HCT116 (cell line): ENCODE measurements at regions not wholly inside any gene's neighbourhood (a gene's known extent, or its start where the extent isn't known, plus 50 kb on each side); places are given as distances from the start of the nearest gene placed in this dataset.

Experiments used
- ATAC-seq: fragments of 200-7000 bp; cut with Tn5 transposase; 2 replicates; pipeline ENCODE4 v1.9.1; 2020; ENCODE audit warnings: mild to moderate bottlenecking, moderate library complexity
- BruUV-seq: library from RNA; stranded (reverse); fragments of 400-500 nt; replicated peaks from 2 replicates; lab custom pipeline; 2021; lab: Mats Ljungman, UMichigan
- CTCF ChIA-PET: fragments of 300-600 bp; sonication (Branson Sonifier 250); formaldehyde crosslinking; loops from one replicate; lab custom pipeline; 2021; ENCODE audit warnings: antibody characterized with exemption; lab: Charles Lee
- POLR2A ChIA-PET: fragments of 300-600, 350-600 bp; sonication (Branson Sonifier 250); formaldehyde crosslinking; loops from one replicate; lab custom pipeline; 2021; ENCODE audit warnings: antibody characterized with exemption; lab: Charles Lee
- RAD21 ChIA-PET, 2 experiments: fragments of 300-600 bp; sonication (Branson Sonifier 250); formaldehyde crosslinking; loops; one replicate each; lab custom pipeline; 2023; ENCODE audit warnings: low total read pairs in 2 of 2; ENCODE audit not compliant: uncharacterized antibody in 2 of 2, unreplicated experiment in 2 of 2, low non-redundant PET in 1 of 2; lab: Charles Lee
- DNase-seq: peaks from one replicate; pipeline ENCODE4 v3.0.0-alpha.2; 2010; ENCODE audit warnings: low read depth, low spot score
- H2AFZ ChIP-seq: fragments of 200-600 bp; shearing (Covaris generic), sonication (generic); 2 replicates; pipeline ENCODE4 v1.6.1; 2017; ENCODE audit warnings: low read depth, mixed run types, mixed read lengths, antibody characterized with exemption, low read length; ENCODE audit not compliant: poor library complexity, severe bottlenecking
- H3K27ac ChIP-seq: 2 replicates; pipeline ENCODE4 v1.5.1; 2012; ENCODE audit warnings: low read depth, low read length
- H3K27me3 ChIP-seq: fragments of 200-600 bp; sonication (generic); 2 replicates; pipeline ENCODE4 v1.6.1; 2016; ENCODE audit warnings: mixed run types, low read length, mixed read lengths; ENCODE audit not compliant: insufficient read depth
- H3K36me3 ChIP-seq, 2 experiments: fragments of 200-500 bp in 1 of 2; fragments of 200-600 bp in 1 of 2; sonication (Bioruptor generic) in 1 of 2; sonication (generic) in 1 of 2; 2 replicates each; pipeline versions ENCODE4 v1.5.1 to v1.6.1; 2014 to 2016; ENCODE audit warnings: low read length in 2 of 2, inconsistent platforms in 1 of 2, mixed read lengths in 1 of 2, mixed run types in 1 of 2; ENCODE audit not compliant: insufficient read depth in 2 of 2, control insufficient read depth in 1 of 2
- H3K4me1 ChIP-seq, 2 experiments: fragments of 200-600 bp in 1 of 2; sonication (generic) in 1 of 2; 2 replicates each; pipeline versions ENCODE4 v1.5.1 to v1.6.1; 2012 to 2017; ENCODE audit warnings: low read length in 2 of 2, inconsistent platforms in 1 of 2, mild to moderate bottlenecking in 1 of 2, mixed read lengths in 1 of 2, mixed run types in 1 of 2, moderate library complexity in 1 of 2; ENCODE audit not compliant: insufficient read depth in 2 of 2, control insufficient read depth in 1 of 2
- H3K4me2 ChIP-seq: fragments of 200-600 bp; sonication (generic); 2 replicates; pipeline ENCODE4 v1.6.1; 2017; ENCODE audit warnings: mixed run types, low read length, mixed read lengths
- H3K4me3 ChIP-seq, 2 experiments: fragments of 200-600 bp in 1 of 2; sonication (generic) in 1 of 2; replicated peaks in 1 of 2; 2 replicates each; pipeline ENCODE4 v1.5.1; 2011 to 2016; ENCODE audit warnings: low read length in 2 of 2, control low read depth in 1 of 2, low read depth in 1 of 2, mild to moderate bottlenecking in 1 of 2, mixed read lengths in 1 of 2, mixed run types in 1 of 2
- H3K79me2 ChIP-seq: fragments of 200-600 bp; sonication (generic); 2 replicates; pipeline ENCODE4 v1.6.1; 2017; ENCODE audit warnings: mild to moderate bottlenecking, mixed run types, low read length, moderate library complexity, mixed read lengths; ENCODE audit not compliant: insufficient read depth
- H3K9ac ChIP-seq: fragments of 200-600 bp; sonication (generic); 2 replicates; pipeline ENCODE4 v1.6.1; 2016; ENCODE audit warnings: low read length, mixed read lengths
- H3K9me2 ChIP-seq: fragments of 200-600 bp; sonication (generic), shearing (Covaris generic); 2 replicates; pipeline ENCODE4 v1.6.1; 2017; ENCODE audit warnings: mixed run types, mild to moderate bottlenecking, moderate library complexity; ENCODE audit not compliant: insufficient read depth
- H3K9me3 ChIP-seq, 2 experiments: fragments of 200-500 bp in 1 of 2; fragments of 200-600 bp in 1 of 2; sonication (Bioruptor generic) in 1 of 2; sonication (generic) in 1 of 2; 2 replicates each; pipeline ENCODE4 v1.6.1; 2014 to 2017; ENCODE audit warnings: low read length in 2 of 2, mixed read lengths in 2 of 2, inconsistent platforms in 1 of 2, low read depth in 1 of 2, mild to moderate bottlenecking in 1 of 2, mixed run types in 1 of 2, moderate library complexity in 1 of 2; ENCODE audit not compliant: control insufficient read depth in 1 of 2, insufficient read depth in 1 of 2
- H4K20me1 ChIP-seq: fragments of 200-600 bp; sonication (generic), shearing (Covaris generic); 2 replicates; pipeline ENCODE4 v1.6.1; 2017; ENCODE audit warnings: mixed run types, mild to moderate bottlenecking, moderate library complexity; ENCODE audit not compliant: insufficient read depth
- CBX3 ChIP-seq: IDR thresholded peaks from 2 replicates; pipeline ENCODE4 v1.6.1; 2012; ENCODE audit warnings: low read depth
- CEBPB ChIP-seq: IDR thresholded peaks from 2 replicates; pipeline ENCODE4 v1.6.1; 2012; ENCODE audit warnings: low read depth
- EGR1 ChIP-seq: IDR thresholded peaks from 2 replicates; pipeline ENCODE4 v1.6.1; 2012; ENCODE audit warnings: low read depth
- ELF1 ChIP-seq: IDR thresholded peaks from 2 replicates; pipeline ENCODE4 v1.6.1; 2012; ENCODE audit warnings: low read depth, borderline replicate concordance
- EZH2 ChIP-seq: fragments of 200-600 bp; sonication (generic); IDR thresholded peaks from 2 replicates; pipeline ENCODE4 v1.6.1; 2017; ENCODE audit warnings: antibody characterized with exemption, mixed run types
- JUND ChIP-seq: IDR thresholded peaks from 2 replicates; pipeline ENCODE4 v1.6.1; 2012
- POLR2A ChIP-seq: IDR thresholded peaks from 2 replicates; pipeline ENCODE4 v1.7.0; 2011; ENCODE audit warnings: borderline replicate concordance; ENCODE audit not compliant: insufficient read depth, insufficient read length; ENCODE audit errors: extremely low read depth
- POLR2AphosphoS5 ChIP-seq: IDR thresholded peaks from 2 replicates; pipeline ENCODE4 v1.6.1; 2011; ENCODE audit warnings: mild to moderate bottlenecking, low read depth, low read length, moderate library complexity
- RAD21 ChIP-seq: IDR thresholded peaks from 2 replicates; pipeline ENCODE4 v1.6.1; 2012; ENCODE audit warnings: low read depth, mild to moderate bottlenecking
- SIN3A ChIP-seq: IDR thresholded peaks from 2 replicates; pipeline ENCODE4 v1.6.1; 2012; ENCODE audit warnings: low read depth
- SP1 ChIP-seq: IDR thresholded peaks from 2 replicates; pipeline ENCODE4 v1.6.1; 2012; ENCODE audit warnings: low read depth
- SRF ChIP-seq: IDR thresholded peaks from 2 replicates; pipeline ENCODE4 v1.6.1; 2012; ENCODE audit warnings: low read depth
- TCF7L2 ChIP-seq: IDR thresholded peaks from 2 replicates; pipeline ENCODE4 v1.7.0; 2011; ENCODE audit warnings: borderline replicate concordance, inconsistent platforms; ENCODE audit not compliant: insufficient read depth, insufficient read length; ENCODE audit errors: extremely low read depth
- YY1 ChIP-seq: IDR thresholded peaks from 2 replicates; pipeline ENCODE4 v1.6.1; 2011; ENCODE audit warnings: low read length, low read depth, moderate library complexity, mild to moderate bottlenecking; ENCODE audit not compliant: insufficient replicate concordance; ENCODE audit errors: extremely low read depth
- ZFX ChIP-seq: fragments of 450-650 bp; IDR thresholded peaks from 2 replicates; pipeline ENCODE4 v1.6.1; 2017
- ZNF274 ChIP-seq: fragments of 200-500 bp; sonication (Bioruptor generic); IDR thresholded peaks from 2 replicates; pipeline ENCODE4 v1.6.1; 2014; ENCODE audit warnings: mild to moderate bottlenecking, low read depth, low read length, inconsistent platforms
- intact Hi-C: fragments of 100-400 bp; cut with micrococcal nuclease; formaldehyde crosslinking; loops from 2 replicates; pipeline ENCODE4 v1.10.0; 2022
- TF ChIP-seq, protein P1 (sequence below), 3 experiments: fragments of 200-600 bp in 1 of 3; sonication (generic) in 1 of 3; IDR thresholded peaks in 2 of 3; conservative IDR thresholded peaks in 1 of 3; 2 replicates each; pipeline ENCODE4 v1.5.1; 2012 to 2017; ENCODE audit warnings: low read depth in 2 of 3, low read length in 2 of 3, antibody characterized with exemption in 1 of 3, borderline replicate concordance in 1 of 3, control low read depth in 1 of 3, mild to moderate bottlenecking in 1 of 3, mixed read lengths in 1 of 3, mixed run types in 1 of 3, moderate library complexity in 1 of 3; ENCODE audit not compliant: insufficient read depth in 1 of 3
- TF ChIP-seq, protein P2 (sequence below): IDR thresholded peaks from 2 replicates; pipeline ENCODE4 v1.6.1; 2012
- TF ChIP-seq, protein P3 (sequence below): IDR thresholded peaks from 2 replicates; pipeline ENCODE4 v1.6.1; 2011; ENCODE audit warnings: mild to moderate bottlenecking, low read length, moderate library complexity; ENCODE audit not compliant: insufficient replicate concordance; ENCODE audit errors: extremely low read depth
- TF ChIP-seq, protein P4 (sequence below): IDR thresholded peaks from 2 replicates; pipeline ENCODE4 v1.6.1; 2012; ENCODE audit warnings: low read depth

- Histone ChIP-seq H3K9me3 (no peaks in the 10 kb centered on the region), H2AFZ (no peak overlapping the region), H3K27me3 (no peaks in the 10 kb centered on the region), H3K4me3 (no peak overlapping the region), H3K9me2 (no peaks in the 10 kb centered on the region), H3K9ac (no peak overlapping the region), H3K27ac (no peak overlapping the region), H3K4me1 (no peaks in the 10 kb centered on the region), H3K79me2 (no peaks in the 10 kb centered on the region), H3K36me3 (no peaks in the 10 kb centered on the region), H4K20me1 (no peaks in the 10 kb centered on the region), H3K4me2 (no peak overlapping the region)
- TF ChIP-seq YY1 (no peak), POLR2AphosphoS5 (no peak), SIN3A (no peak), EZH2 (no peak), CEBPB (no peak), RAD21 (no peak), ZFX (no peak), ZNF274 (no peak), ELF1 (no peak), EGR1 (no peak), CBX3 (no peak), TCF7L2 (no peak), SRF (no peak), POLR2A (no peak), JUND (no peak), SP1 (no peak)
- TF ChIP-seq, protein P1, sequence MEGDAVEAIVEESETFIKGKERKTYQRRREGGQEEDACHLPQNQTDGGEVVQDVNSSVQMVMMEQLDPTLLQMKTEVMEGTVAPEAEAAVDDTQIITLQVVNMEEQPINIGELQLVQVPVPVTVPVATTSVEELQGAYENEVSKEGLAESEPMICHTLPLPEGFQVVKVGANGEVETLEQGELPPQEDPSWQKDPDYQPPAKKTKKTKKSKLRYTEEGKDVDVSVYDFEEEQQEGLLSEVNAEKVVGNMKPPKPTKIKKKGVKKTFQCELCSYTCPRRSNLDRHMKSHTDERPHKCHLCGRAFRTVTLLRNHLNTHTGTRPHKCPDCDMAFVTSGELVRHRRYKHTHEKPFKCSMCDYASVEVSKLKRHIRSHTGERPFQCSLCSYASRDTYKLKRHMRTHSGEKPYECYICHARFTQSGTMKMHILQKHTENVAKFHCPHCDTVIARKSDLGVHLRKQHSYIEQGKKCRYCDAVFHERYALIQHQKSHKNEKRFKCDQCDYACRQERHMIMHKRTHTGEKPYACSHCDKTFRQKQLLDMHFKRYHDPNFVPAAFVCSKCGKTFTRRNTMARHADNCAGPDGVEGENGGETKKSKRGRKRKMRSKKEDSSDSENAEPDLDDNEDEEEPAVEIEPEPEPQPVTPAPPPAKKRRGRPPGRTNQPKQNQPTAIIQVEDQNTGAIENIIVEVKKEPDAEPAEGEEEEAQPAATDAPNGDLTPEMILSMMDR (IDR thresholded peaks at IDR 0.05 in 2 of 3, conservative IDR thresholded peaks at IDR 0.05 in 1 of 3; ENCODE audit: borderline replicate concordance in 1 of 3, insufficient read depth in 1 of 3, low read depth in 2 of 3, low read length in 2 of 3), result no peak
- TF ChIP-seq, protein P2, sequence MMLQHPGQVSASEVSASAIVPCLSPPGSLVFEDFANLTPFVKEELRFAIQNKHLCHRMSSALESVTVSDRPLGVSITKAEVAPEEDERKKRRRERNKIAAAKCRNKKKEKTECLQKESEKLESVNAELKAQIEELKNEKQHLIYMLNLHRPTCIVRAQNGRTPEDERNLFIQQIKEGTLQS, result no peak
- TF ChIP-seq, protein P3, sequence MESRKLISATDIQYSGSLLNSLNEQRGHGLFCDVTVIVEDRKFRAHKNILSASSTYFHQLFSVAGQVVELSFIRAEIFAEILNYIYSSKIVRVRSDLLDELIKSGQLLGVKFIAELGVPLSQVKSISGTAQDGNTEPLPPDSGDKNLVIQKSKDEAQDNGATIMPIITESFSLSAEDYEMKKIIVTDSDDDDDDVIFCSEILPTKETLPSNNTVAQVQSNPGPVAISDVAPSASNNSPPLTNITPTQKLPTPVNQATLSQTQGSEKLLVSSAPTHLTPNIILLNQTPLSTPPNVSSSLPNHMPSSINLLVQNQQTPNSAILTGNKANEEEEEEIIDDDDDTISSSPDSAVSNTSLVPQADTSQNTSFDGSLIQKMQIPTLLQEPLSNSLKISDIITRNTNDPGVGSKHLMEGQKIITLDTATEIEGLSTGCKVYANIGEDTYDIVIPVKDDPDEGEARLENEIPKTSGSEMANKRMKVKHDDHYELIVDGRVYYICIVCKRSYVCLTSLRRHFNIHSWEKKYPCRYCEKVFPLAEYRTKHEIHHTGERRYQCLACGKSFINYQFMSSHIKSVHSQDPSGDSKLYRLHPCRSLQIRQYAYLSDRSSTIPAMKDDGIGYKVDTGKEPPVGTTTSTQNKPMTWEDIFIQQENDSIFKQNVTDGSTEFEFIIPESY, result no peak
- TF ChIP-seq, protein P4, sequence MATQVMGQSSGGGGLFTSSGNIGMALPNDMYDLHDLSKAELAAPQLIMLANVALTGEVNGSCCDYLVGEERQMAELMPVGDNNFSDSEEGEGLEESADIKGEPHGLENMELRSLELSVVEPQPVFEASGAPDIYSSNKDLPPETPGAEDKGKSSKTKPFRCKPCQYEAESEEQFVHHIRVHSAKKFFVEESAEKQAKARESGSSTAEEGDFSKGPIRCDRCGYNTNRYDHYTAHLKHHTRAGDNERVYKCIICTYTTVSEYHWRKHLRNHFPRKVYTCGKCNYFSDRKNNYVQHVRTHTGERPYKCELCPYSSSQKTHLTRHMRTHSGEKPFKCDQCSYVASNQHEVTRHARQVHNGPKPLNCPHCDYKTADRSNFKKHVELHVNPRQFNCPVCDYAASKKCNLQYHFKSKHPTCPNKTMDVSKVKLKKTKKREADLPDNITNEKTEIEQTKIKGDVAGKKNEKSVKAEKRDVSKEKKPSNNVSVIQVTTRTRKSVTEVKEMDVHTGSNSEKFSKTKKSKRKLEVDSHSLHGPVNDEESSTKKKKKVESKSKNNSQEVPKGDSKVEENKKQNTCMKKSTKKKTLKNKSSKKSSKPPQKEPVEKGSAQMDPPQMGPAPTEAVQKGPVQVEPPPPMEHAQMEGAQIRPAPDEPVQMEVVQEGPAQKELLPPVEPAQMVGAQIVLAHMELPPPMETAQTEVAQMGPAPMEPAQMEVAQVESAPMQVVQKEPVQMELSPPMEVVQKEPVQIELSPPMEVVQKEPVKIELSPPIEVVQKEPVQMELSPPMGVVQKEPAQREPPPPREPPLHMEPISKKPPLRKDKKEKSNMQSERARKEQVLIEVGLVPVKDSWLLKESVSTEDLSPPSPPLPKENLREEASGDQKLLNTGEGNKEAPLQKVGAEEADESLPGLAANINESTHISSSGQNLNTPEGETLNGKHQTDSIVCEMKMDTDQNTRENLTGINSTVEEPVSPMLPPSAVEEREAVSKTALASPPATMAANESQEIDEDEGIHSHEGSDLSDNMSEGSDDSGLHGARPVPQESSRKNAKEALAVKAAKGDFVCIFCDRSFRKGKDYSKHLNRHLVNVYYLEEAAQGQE, result no peak
- ATAC-seq, result no peak
- intact Hi-C loops, result no loop called here
- ChIA-PET RAD21 (no interaction called here), POLR2A (no interaction called here), CTCF (no interaction called here)
- no TSS peak for BruUV-seq
- DNase-seq, result no peak
Measured at GRCh38 chrX:151336809-151337208, 60.2 kb upstream of the VMA21 start.
